ENCODE measurements at regions not wholly inside any gene's neighbourhood (a gene's known extent, or its start where the extent isn't known, plus 50 kb on each side); places are given as distances from the start of the nearest gene placed in this dataset.

DNA sequence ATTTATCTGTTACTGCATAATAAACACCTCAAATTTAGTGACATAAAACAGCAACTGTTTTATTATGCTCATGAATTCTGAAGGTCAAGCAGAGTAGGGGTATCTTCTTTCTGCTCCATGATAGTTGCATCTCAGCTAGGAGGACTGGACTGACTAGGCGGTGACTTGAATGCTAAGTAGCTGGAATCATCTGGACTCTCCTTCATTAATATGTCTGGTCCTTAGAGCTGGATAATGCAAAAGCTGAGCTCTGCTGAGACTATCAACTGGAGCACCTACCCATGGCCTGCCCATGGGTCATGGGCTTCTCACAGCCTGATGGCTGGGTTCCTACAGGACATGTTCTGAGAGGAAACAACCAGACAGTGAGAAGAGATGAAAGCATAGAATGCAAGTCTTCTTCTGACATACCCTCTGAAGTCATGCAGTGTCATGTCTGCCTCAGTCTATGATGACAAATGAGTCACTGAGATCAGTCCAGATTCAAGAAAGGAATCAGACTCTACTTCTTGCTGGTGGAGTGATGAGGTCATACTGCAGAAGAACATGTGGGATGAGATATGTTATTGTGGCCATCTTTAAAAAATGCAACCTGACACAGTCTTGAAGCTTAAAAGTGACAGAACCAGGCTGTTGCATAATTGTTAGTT, 174.2 kb upstream of the OSR1 start:
- TF ChIP-seq POLR2AphosphoS5 (IDR thresholded peaks at IDR 0.05; ENCODE audit: low read depth, low read length) = no peak
- TF ChIP-seq, protein P1, sequence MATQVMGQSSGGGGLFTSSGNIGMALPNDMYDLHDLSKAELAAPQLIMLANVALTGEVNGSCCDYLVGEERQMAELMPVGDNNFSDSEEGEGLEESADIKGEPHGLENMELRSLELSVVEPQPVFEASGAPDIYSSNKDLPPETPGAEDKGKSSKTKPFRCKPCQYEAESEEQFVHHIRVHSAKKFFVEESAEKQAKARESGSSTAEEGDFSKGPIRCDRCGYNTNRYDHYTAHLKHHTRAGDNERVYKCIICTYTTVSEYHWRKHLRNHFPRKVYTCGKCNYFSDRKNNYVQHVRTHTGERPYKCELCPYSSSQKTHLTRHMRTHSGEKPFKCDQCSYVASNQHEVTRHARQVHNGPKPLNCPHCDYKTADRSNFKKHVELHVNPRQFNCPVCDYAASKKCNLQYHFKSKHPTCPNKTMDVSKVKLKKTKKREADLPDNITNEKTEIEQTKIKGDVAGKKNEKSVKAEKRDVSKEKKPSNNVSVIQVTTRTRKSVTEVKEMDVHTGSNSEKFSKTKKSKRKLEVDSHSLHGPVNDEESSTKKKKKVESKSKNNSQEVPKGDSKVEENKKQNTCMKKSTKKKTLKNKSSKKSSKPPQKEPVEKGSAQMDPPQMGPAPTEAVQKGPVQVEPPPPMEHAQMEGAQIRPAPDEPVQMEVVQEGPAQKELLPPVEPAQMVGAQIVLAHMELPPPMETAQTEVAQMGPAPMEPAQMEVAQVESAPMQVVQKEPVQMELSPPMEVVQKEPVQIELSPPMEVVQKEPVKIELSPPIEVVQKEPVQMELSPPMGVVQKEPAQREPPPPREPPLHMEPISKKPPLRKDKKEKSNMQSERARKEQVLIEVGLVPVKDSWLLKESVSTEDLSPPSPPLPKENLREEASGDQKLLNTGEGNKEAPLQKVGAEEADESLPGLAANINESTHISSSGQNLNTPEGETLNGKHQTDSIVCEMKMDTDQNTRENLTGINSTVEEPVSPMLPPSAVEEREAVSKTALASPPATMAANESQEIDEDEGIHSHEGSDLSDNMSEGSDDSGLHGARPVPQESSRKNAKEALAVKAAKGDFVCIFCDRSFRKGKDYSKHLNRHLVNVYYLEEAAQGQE (IDR thresholded peaks at IDR 0.05; ENCODE audit: insufficient read depth in 1 of 2, low read depth in 2 of 2, low read length in 1 of 2) = no peak
